IMR-90 (cell line): ENCODE measurements at regions not wholly inside any gene's neighbourhood (a gene's known extent, or its start where the extent isn't known, plus 50 kb on each side); places are given as distances from the start of the nearest gene placed in this dataset.

Experiments
- ATAC-seq: fragments of 200-7000 bp; cut with Tn5 transposase; 2 replicates; pipeline ENCODE4 v1.9.1; 2020; ENCODE audit warnings: low read depth, mild to moderate bottlenecking, moderate library complexity
- BruUV-seq: library from RNA; stranded (reverse); fragments of 400-500 nt; replicated peaks from 2 replicates; lab custom pipeline; 2021; lab: Mats Ljungman, UMichigan
- CTCF ChIA-PET: fragments of 300-600 bp; formaldehyde crosslinking; extraction: SDS; loops from one replicate; lab custom pipeline; 2021; ENCODE audit warnings: antibody characterized with exemption; lab: Yijun Ruan, JAX
- POLR2A ChIA-PET: fragments of 300-600 bp; sonication (Branson Sonifier 250); formaldehyde crosslinking; loops from one replicate; lab custom pipeline; 2022; ENCODE audit warnings: antibody characterized with exemption; ENCODE audit not compliant: unreplicated experiment; lab: Charles Lee
- DNase-seq: peaks from one replicate; pipeline ENCODE4 v3.0.0; 2013
- H2AFZ ChIP-seq: replicated peaks from 2 replicates; pipeline ENCODE3; 2013; ENCODE audit warnings: low read length, mild to moderate bottlenecking; ENCODE audit not compliant: poor library complexity
- H2AK5ac ChIP-seq: 2 replicates; pipeline ENCODE4 v1.6.1; 2013; ENCODE audit warnings: low read depth, low read length, inconsistent platforms
- H2AK9ac ChIP-seq: replicated peaks from 2 replicates; pipeline ENCODE3; 2013; ENCODE audit warnings: mild to moderate bottlenecking, low read depth, low read length, moderate library complexity; ENCODE audit not compliant: poor library complexity
- H2BK120ac ChIP-seq: 2 replicates; pipeline ENCODE4 v1.6.1; 2013; ENCODE audit warnings: low read depth, low read length, inconsistent platforms
- H2BK15ac ChIP-seq: 3 replicates; pipeline ENCODE4 v1.6.1; 2013; ENCODE audit warnings: low read depth, low read length, inconsistent platforms
- H2BK20ac ChIP-seq: 2 replicates; pipeline ENCODE4 v1.6.1; 2013; ENCODE audit warnings: low read depth, mild to moderate bottlenecking, inconsistent platforms, low read length, moderate library complexity
- H2BK5ac ChIP-seq: 2 replicates; pipeline ENCODE4 v1.6.1; 2013; ENCODE audit warnings: mild to moderate bottlenecking, low read depth, low read length, inconsistent platforms; ENCODE audit not compliant: poor library complexity, severe bottlenecking
- H3K14ac ChIP-seq: replicated peaks from 2 replicates; pipeline ENCODE4 v1.6.1; 2013; ENCODE audit warnings: low read depth, low read length, inconsistent platforms
- H3K18ac ChIP-seq: 2 replicates; pipeline ENCODE4 v1.6.1; 2013; ENCODE audit warnings: low read depth, low read length, control low read depth
- H3K23ac ChIP-seq: 2 replicates; pipeline ENCODE4 v1.6.1; 2013; ENCODE audit warnings: low read depth, low read length, inconsistent platforms
- H3K27ac ChIP-seq: 2 replicates; pipeline ENCODE4 v1.5.1; 2013; ENCODE audit warnings: mild to moderate bottlenecking, control low read depth, low read length; ENCODE audit not compliant: insufficient read depth
- H3K27me3 ChIP-seq: 2 replicates; pipeline ENCODE4 v1.6.1; 2013; ENCODE audit warnings: low read length; ENCODE audit not compliant: control insufficient read depth, insufficient read depth
- H3K36me3 ChIP-seq: 2 replicates; pipeline ENCODE4 v1.6.1; 2013; ENCODE audit warnings: low read length, mixed read lengths; ENCODE audit not compliant: control insufficient read depth, insufficient read depth
- H3K4ac ChIP-seq: 2 replicates; pipeline ENCODE4 v1.6.1; 2013; ENCODE audit warnings: low read depth, low read length, inconsistent platforms
- H3K4me1 ChIP-seq: 2 replicates; pipeline ENCODE4 v1.6.1; 2013; ENCODE audit warnings: low read length, mixed read lengths; ENCODE audit not compliant: control insufficient read depth, insufficient read depth
- H3K4me2 ChIP-seq: 2 replicates; pipeline ENCODE4 v1.6.1; 2013; ENCODE audit warnings: low read depth, mild to moderate bottlenecking, control low read depth, low read length, moderate library complexity
- H3K4me3 ChIP-seq: 2 replicates; pipeline ENCODE4 v1.5.1; 2013; ENCODE audit warnings: low read depth, mild to moderate bottlenecking, control low read depth, low read length, moderate library complexity; ENCODE audit not compliant: insufficient read depth
- H3K56ac ChIP-seq: 2 replicates; pipeline ENCODE4 v1.6.1; 2013; ENCODE audit warnings: low read length, inconsistent platforms; ENCODE audit not compliant: insufficient read depth; ENCODE audit errors: extremely low read depth
- H3K79me1 ChIP-seq, 2 experiments: 2 replicates each; pipeline ENCODE4 v1.6.1; 2013; ENCODE audit warnings: low read length in 2 of 2, inconsistent platforms in 1 of 2, low read depth in 1 of 2
- H3K9ac ChIP-seq: 2 replicates; pipeline ENCODE4 v1.6.1; 2013; ENCODE audit warnings: low read depth, low read length, control low read depth
- H3K9me1 ChIP-seq: 2 replicates; pipeline ENCODE4 v1.6.1; 2013; ENCODE audit warnings: low read length, inconsistent platforms; ENCODE audit not compliant: insufficient read depth
- H3K9me3 ChIP-seq: 2 replicates; pipeline ENCODE4 v1.6.1; 2013; ENCODE audit warnings: low read length; ENCODE audit not compliant: control insufficient read depth, insufficient read depth
- H4K20me1 ChIP-seq: 2 replicates; pipeline ENCODE4 v1.6.1; 2013; ENCODE audit warnings: low read length, inconsistent platforms; ENCODE audit not compliant: insufficient read depth
- H4K5ac ChIP-seq: 2 replicates; pipeline ENCODE4 v1.6.1; 2013; ENCODE audit warnings: mild to moderate bottlenecking, low read depth, low read length, control low read depth
- H4K8ac ChIP-seq, 2 experiments: 2 replicates each; pipeline ENCODE4 v1.6.1; 2013; ENCODE audit warnings: low read depth in 2 of 2, low read length in 2 of 2, control low read depth in 1 of 2, inconsistent platforms in 1 of 2
- H4K91ac ChIP-seq: 2 replicates; pipeline ENCODE4 v1.6.1; 2013; ENCODE audit warnings: low read depth, low read length, inconsistent platforms; ENCODE audit not compliant: insufficient read depth
- BHLHE40 ChIP-seq: fragments of 150-350 bp; IDR thresholded peaks from 2 replicates; pipeline ENCODE4 v1.6.1; 2016; ENCODE audit warnings: mild to moderate bottlenecking, low read depth, low read length
- CEBPB ChIP-seq: IDR thresholded peaks from 2 replicates; pipeline ENCODE4 v1.6.1; 2012; ENCODE audit warnings: low read depth, low read length, improper control_type of control experiment
- CHD1 ChIP-seq: IDR thresholded peaks from 2 replicates; pipeline ENCODE4 v1.6.1; 2012; ENCODE audit warnings: low read depth, low read length, improper control_type of control experiment
- ELK1 ChIP-seq: fragments of 150-350 bp; IDR thresholded peaks from 2 replicates; pipeline ENCODE4 v1.6.1; 2016; ENCODE audit warnings: low read depth, mild to moderate bottlenecking, low read length, moderate library complexity, borderline replicate concordance
- FOS ChIP-seq: fragments of 150-350 bp; IDR thresholded peaks from 2 replicates; pipeline ENCODE4 v1.6.1; 2016; ENCODE audit warnings: low read depth, low read length
- MAFK ChIP-seq: IDR thresholded peaks from 2 replicates; pipeline ENCODE4 v1.6.1; 2012; ENCODE audit warnings: low read depth, low read length, improper control_type of control experiment
- MAZ ChIP-seq: IDR thresholded peaks from 2 replicates; pipeline ENCODE4 v1.6.1; 2012; ENCODE audit warnings: low read depth, mild to moderate bottlenecking, low read length, improper control_type of control experiment, moderate library complexity, borderline replicate concordance
- MXI1 ChIP-seq: IDR thresholded peaks from 2 replicates; pipeline ENCODE4 v1.6.1; 2012; ENCODE audit warnings: low read depth, mild to moderate bottlenecking, low read length, moderate library complexity, borderline replicate concordance
- NFE2L2 ChIP-seq: fragments of 150-350 bp; IDR thresholded peaks from 2 replicates; pipeline ENCODE4 v1.6.1; 2016; ENCODE audit warnings: low read depth, mild to moderate bottlenecking, low read length
- POLR2A ChIP-seq: IDR thresholded peaks from 2 replicates; pipeline ENCODE4 v1.6.1; 2012; ENCODE audit warnings: mild to moderate bottlenecking, low read depth, low read length
- RAD21 ChIP-seq: IDR thresholded peaks from 2 replicates; pipeline ENCODE4 v1.6.1; 2012; ENCODE audit warnings: low read length, improper control_type of control experiment
- RCOR1 ChIP-seq: IDR thresholded peaks from 2 replicates; pipeline ENCODE4 v1.6.1; 2012; ENCODE audit warnings: mild to moderate bottlenecking, low read length, improper control_type of control experiment; ENCODE audit not compliant: insufficient replicate concordance
- RFX5 ChIP-seq: IDR thresholded peaks from 2 replicates; pipeline ENCODE4 v1.8.0; 2012; ENCODE audit warnings: low read depth, mild to moderate bottlenecking, low read length, moderate library complexity
- SMC3 ChIP-seq: fragments of 150-350 bp; IDR thresholded peaks from 2 replicates; pipeline ENCODE4 v1.6.1; 2016; ENCODE audit warnings: low read depth, mild to moderate bottlenecking, antibody characterized with exemption, low read length, moderate library complexity
- WGBS, 2 experiments: methylation state at CpG; one replicate each; pipeline versions ENCODE4 v1.1.5 to v1.1.7; 2013; ENCODE audit warnings: missing lambda C conversion rate in 2 of 2; ENCODE audit not compliant: insufficient read length in 1 of 2; ENCODE audit errors: extremely low coverage in 2 of 2; 5-methylcytosine and 5-hydroxymethylcytosine counted together
- dilution Hi-C: fragments of 300-500 bp; cut with HindIII; formaldehyde crosslinking; loops from one replicate; pipeline ENCODE4 v1.14.3; 2018; ENCODE audit warnings: low sequenced_read_pairs; ENCODE audit not compliant: unreplicated experiment
- in situ Hi-C: fragments of 300-500 bp; cut with MboI; formaldehyde crosslinking; loops from 3 replicates; pipeline ENCODE4 v1.14.3; 2019; ENCODE audit warnings: low sequenced_read_pairs, inconsistent platforms, mixed read lengths
- intact Hi-C: fragments of 100-400 bp; cut with micrococcal nuclease; formaldehyde crosslinking; loops from 2 replicates; pipeline ENCODE4 v1.10.0; 2022
- TF ChIP-seq, protein P1 (sequence below): conservative IDR thresholded peaks from 2 replicates; pipeline ENCODE4 v1.5.1; 2012; ENCODE audit warnings: mild to moderate bottlenecking, low read depth, low read length, improper control_type of control experiment
- TF ChIP-seq, protein P2 (sequence below): fragments of 150-350 bp; IDR thresholded peaks from 2 replicates; pipeline ENCODE4 v1.6.1; 2017; ENCODE audit warnings: mild to moderate bottlenecking, antibody characterized with exemption, low read length, low read depth

GRCh38 chr2:67899187-67899586, 163.6 kb downstream of the C1D start:
- H3K18ac ChIP-seq, result no peak overlapping the region
- no peak overlapping the region for H3K14ac ChIP-seq
- no peak overlapping the region for H4K91ac ChIP-seq
- no peak overlapping the region for H3K9ac ChIP-seq
- in situ Hi-C loops (no loop called here), dilution Hi-C loops (no loop called here), intact Hi-C loops (no loop called here)
- no peak overlapping the region for H2AFZ ChIP-seq
- no peak overlapping the region for H3K4me3 ChIP-seq
- H3K36me3 ChIP-seq, result no peaks in the 10 kb centered on the region
- no peak overlapping the region for H4K5ac ChIP-seq
- H3K27me3 ChIP-seq, result no peaks in the 10 kb centered on the region
- no peak overlapping the region for H2BK15ac ChIP-seq
- DNase-seq, result no peak
- no peak overlapping the region for H4K8ac ChIP-seq
- TF ChIP-seq FOS (no peak), CEBPB (no peak), POLR2A (no peak), MAFK (no peak), NFE2L2 (no peak), SMC3 (no peak), RCOR1 (no peak), RAD21 (no peak), BHLHE40 (no peak), ELK1 (no peak), MAZ (no peak), RFX5 (no peak), MXI1 (no peak), CHD1 (no peak)
- TF ChIP-seq, protein P1, sequence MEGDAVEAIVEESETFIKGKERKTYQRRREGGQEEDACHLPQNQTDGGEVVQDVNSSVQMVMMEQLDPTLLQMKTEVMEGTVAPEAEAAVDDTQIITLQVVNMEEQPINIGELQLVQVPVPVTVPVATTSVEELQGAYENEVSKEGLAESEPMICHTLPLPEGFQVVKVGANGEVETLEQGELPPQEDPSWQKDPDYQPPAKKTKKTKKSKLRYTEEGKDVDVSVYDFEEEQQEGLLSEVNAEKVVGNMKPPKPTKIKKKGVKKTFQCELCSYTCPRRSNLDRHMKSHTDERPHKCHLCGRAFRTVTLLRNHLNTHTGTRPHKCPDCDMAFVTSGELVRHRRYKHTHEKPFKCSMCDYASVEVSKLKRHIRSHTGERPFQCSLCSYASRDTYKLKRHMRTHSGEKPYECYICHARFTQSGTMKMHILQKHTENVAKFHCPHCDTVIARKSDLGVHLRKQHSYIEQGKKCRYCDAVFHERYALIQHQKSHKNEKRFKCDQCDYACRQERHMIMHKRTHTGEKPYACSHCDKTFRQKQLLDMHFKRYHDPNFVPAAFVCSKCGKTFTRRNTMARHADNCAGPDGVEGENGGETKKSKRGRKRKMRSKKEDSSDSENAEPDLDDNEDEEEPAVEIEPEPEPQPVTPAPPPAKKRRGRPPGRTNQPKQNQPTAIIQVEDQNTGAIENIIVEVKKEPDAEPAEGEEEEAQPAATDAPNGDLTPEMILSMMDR, result no peak
- TF ChIP-seq, protein P2, sequence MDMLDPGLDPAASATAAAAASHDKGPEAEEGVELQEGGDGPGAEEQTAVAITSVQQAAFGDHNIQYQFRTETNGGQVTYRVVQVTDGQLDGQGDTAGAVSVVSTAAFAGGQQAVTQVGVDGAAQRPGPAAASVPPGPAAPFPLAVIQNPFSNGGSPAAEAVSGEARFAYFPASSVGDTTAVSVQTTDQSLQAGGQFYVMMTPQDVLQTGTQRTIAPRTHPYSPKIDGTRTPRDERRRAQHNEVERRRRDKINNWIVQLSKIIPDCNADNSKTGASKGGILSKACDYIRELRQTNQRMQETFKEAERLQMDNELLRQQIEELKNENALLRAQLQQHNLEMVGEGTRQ, result no peak
- WGBS, 2 experiments, result no CpG with 5 or more reads among the region's 5 CpGs
- H4K20me1 ChIP-seq, result no peaks in the 10 kb centered on the region
- H3K9me1 ChIP-seq, result peaks cover 3% of the 10 kb centered on the region; the same call in 1 of the 2 replicates
- no peak overlapping the region for H3K4ac ChIP-seq
- no peak overlapping the region for H2BK20ac ChIP-seq
- H3K79me1 ChIP-seq, result no peaks in the 10 kb centered on the region
- no peak overlapping the region for H2AK9ac ChIP-seq
- no peak overlapping the region for H3K4me2 ChIP-seq
- H3K23ac ChIP-seq, result no peak overlapping the region
- no peak for ATAC-seq
- no peak overlapping the region for H3K27ac ChIP-seq
- POLR2A ChIA-PET, result no interaction called here
- no peak overlapping the region for H2BK120ac ChIP-seq
- no peaks in the 10 kb centered on the region for H3K4me1 ChIP-seq
- no peak overlapping the region for H2BK5ac ChIP-seq
- no peak overlapping the region for H2AK5ac ChIP-seq
- H3K9me3 ChIP-seq, result peaks cover 5% of the 10 kb centered on the region
- H3K56ac ChIP-seq, result no peak overlapping the region
- CTCF ChIA-PET, result no interaction called here
- no TSS peak for BruUV-seq
